ENCODE measurements at regions not wholly inside any gene's neighbourhood (a gene's known extent, or its start where the extent isn't known, plus 50 kb on each side); places are given as distances from the start of the nearest gene placed in this dataset.

DNA sequence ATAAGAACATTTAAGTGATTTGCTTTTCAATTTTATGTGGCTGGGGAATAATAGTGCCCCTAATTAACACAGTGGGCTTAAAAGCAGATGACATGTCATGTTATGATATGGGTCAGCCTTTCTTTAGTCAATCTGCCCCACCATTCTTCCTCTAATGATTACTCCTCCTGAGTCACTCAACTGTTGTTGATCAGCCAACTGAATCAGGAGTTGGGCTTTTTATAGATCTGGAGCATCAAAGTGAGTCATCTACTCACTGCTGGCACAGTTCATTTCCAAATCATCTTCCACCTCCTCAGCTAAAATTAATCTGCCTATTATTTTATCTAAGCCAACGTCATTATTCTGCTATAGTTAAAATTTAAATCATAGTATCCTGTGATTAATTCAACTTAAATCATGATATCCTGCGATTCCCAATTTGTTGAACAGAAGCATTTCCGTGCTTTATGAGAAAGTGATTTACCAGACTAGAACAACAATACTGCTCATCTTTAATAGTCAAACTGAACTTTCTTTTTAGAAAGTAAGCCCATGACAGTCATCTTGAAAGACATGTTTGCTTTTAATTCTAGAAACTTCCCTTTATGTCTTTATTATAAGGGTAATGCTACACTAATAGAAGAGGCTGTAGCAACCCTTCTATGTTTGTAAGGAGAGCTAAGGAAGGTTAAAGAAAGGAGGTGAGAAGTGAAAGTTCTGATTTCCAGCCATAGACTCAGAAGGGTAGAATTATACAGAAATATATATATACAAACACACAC lies 551.4 kb downstream of the TBC1D4 start (continued):
- TF ChIP-seq RELA (CRISPR knock-in tag; IDR thresholded peaks at IDR 0.05; ENCODE audit: borderline replicate concordance) (no peak), ZMAT4 (CRISPR knock-in tag; IDR thresholded peaks at IDR 0.05) (no peak), HMGA2 (CRISPR knock-in tag; IDR thresholded peaks at IDR 0.05) (no peak)
- TF ChIP-seq, protein P1, sequence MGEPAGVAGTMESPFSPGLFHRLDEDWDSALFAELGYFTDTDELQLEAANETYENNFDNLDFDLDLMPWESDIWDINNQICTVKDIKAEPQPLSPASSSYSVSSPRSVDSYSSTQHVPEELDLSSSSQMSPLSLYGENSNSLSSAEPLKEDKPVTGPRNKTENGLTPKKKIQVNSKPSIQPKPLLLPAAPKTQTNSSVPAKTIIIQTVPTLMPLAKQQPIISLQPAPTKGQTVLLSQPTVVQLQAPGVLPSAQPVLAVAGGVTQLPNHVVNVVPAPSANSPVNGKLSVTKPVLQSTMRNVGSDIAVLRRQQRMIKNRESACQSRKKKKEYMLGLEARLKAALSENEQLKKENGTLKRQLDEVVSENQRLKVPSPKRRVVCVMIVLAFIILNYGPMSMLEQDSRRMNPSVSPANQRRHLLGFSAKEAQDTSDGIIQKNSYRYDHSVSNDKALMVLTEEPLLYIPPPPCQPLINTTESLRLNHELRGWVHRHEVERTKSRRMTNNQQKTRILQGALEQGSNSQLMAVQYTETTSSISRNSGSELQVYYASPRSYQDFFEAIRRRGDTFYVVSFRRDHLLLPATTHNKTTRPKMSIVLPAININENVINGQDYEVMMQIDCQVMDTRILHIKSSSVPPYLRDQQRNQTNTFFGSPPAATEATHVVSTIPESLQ (CRISPR knock-in tag; IDR thresholded peaks at IDR 0.05): no peak

- H3K27me3 Mint-ChIP-seq (ENCODE audit: low read depth): no peaks in the 10 kb centered on the region
- TF ChIP-seq, protein P2, sequence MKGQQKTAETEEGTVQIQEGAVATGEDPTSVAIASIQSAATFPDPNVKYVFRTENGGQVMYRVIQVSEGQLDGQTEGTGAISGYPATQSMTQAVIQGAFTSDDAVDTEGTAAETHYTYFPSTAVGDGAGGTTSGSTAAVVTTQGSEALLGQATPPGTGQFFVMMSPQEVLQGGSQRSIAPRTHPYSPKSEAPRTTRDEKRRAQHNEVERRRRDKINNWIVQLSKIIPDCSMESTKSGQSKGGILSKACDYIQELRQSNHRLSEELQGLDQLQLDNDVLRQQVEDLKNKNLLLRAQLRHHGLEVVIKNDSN (CRISPR knock-in tag; IDR thresholded peaks at IDR 0.05): no peak
- TF ChIP-seq TCF7 (CRISPR knock-in tag; IDR thresholded peaks at IDR 0.05; ENCODE audit: low read depth) (no peak), OVOL2 (CRISPR knock-in tag; IDR thresholded peaks at IDR 0.05; ENCODE audit: borderline replicate concordance) (no peak), ATF1 (CRISPR knock-in tag; IDR thresholded peaks at IDR 0.05) (no peak), E2F4 (CRISPR knock-in tag; IDR thresholded peaks at IDR 0.05; ENCODE audit: borderline replicate concordance, low read depth) (no peak), HMGXB4 (CRISPR knock-in tag; IDR thresholded peaks at IDR 0.05) (no peak), NR2C2 (CRISPR knock-in tag; IDR thresholded peaks at IDR 0.05) (no peak), AFF4 (CRISPR knock-in tag; IDR thresholded peaks at IDR 0.05; ENCODE audit: borderline replicate concordance) (no peak)
- TF ChIP-seq, protein P3, sequence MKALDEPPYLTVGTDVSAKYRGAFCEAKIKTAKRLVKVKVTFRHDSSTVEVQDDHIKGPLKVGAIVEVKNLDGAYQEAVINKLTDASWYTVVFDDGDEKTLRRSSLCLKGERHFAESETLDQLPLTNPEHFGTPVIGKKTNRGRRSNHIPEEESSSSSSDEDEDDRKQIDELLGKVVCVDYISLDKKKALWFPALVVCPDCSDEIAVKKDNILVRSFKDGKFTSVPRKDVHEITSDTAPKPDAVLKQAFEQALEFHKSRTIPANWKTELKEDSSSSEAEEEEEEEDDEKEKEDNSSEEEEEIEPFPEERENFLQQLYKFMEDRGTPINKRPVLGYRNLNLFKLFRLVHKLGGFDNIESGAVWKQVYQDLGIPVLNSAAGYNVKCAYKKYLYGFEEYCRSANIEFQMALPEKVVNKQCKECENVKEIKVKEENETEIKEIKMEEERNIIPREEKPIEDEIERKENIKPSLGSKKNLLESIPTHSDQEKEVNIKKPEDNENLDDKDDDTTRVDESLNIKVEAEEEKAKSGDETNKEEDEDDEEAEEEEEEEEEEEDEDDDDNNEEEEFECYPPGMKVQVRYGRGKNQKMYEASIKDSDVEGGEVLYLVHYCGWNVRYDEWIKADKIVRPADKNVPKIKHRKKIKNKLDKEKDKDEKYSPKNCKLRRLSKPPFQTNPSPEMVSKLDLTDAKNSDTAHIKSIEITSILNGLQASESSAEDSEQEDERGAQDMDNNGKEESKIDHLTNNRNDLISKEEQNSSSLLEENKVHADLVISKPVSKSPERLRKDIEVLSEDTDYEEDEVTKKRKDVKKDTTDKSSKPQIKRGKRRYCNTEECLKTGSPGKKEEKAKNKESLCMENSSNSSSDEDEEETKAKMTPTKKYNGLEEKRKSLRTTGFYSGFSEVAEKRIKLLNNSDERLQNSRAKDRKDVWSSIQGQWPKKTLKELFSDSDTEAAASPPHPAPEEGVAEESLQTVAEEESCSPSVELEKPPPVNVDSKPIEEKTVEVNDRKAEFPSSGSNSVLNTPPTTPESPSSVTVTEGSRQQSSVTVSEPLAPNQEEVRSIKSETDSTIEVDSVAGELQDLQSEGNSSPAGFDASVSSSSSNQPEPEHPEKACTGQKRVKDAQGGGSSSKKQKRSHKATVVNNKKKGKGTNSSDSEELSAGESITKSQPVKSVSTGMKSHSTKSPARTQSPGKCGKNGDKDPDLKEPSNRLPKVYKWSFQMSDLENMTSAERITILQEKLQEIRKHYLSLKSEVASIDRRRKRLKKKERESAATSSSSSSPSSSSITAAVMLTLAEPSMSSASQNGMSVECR (CRISPR knock-in tag; IDR thresholded peaks at IDR 0.05; ENCODE audit: borderline replicate concordance): no peak
- DNase-seq (ENCODE audit: low spot score) (no peak), ATAC-seq (no peak)
- H3K27ac Mint-ChIP-seq: no peak overlapping the region
- ChIA-PET CTCF (no interaction called here), POLR2A (no interaction called here)
- H3K36me3 Mint-ChIP-seq: no peaks in the 10 kb centered on the region; the same call in 1 of the 2 replicates
- H3K9me3 Mint-ChIP-seq: peaks cover 24% of the 10 kb centered on the region
- no peaks in the 10 kb centered on the region for H3K4me1 Mint-ChIP-seq
- H3K4me3 Mint-ChIP-seq: no peak overlapping the region
Observed at GRCh38 chr13:74929436-74929835, 552.5 kb downstream of the TBC1D4 start.

Data from WTC11 (cell line).